Thymus (tissue), 11 donors: ENCODE measurements at regions not wholly inside any gene's neighbourhood (a gene's known extent, or its start where the extent isn't known, plus 50 kb on each side); places are given as distances from the start of the nearest gene placed in this dataset.

Source experiments
- DNase-seq, 9 donors: peaks; one replicate each; pipeline ENCODE4 v3.0.0-alpha.2; 2013; ENCODE audit warnings: low spot score in 9 of 9, low read depth in 6 of 9, missing footprints in 1 of 9
- H3K27ac ChIP-seq, 2 donors: one replicate each; pipeline ENCODE4 v1.5.1; 2013; ENCODE audit warnings: control low read depth in 1 of 2, low read depth in 1 of 2, low read length in 1 of 2, mild to moderate bottlenecking in 1 of 2, moderate library complexity in 1 of 2
- H3K27me3 ChIP-seq, 2 donors: one replicate each; pipeline ENCODE4 v1.5.1; 2013; ENCODE audit warnings: low read length in 1 of 2; ENCODE audit not compliant: control insufficient read depth in 2 of 2, insufficient read depth in 1 of 2
- H3K36me3 ChIP-seq, 2 donors: one replicate each; pipeline ENCODE4 v1.5.1; 2013; ENCODE audit warnings: low read length in 1 of 2, mild to moderate bottlenecking in 1 of 2, moderate library complexity in 1 of 2; ENCODE audit not compliant: control insufficient read depth in 2 of 2, insufficient read depth in 2 of 2
- H3K4me1 ChIP-seq, 2 donors: one replicate each; pipeline ENCODE4 v1.5.1; 2013; ENCODE audit warnings: low read length in 2 of 2; ENCODE audit not compliant: control insufficient read depth in 2 of 2, insufficient read depth in 2 of 2
- H3K4me3 ChIP-seq, 2 donors: one replicate each; pipeline ENCODE4 v1.5.1; 2013; ENCODE audit warnings: low read length in 2 of 2, control low read depth in 1 of 2, mild to moderate bottlenecking in 1 of 2
- H3K9me3 ChIP-seq, 2 donors: one replicate each; pipeline ENCODE4 v1.5.1; 2013; ENCODE audit warnings: low read length in 1 of 2, mild to moderate bottlenecking in 1 of 2; ENCODE audit not compliant: control insufficient read depth in 2 of 2, insufficient read depth in 1 of 2
- WGBS: extraction: QIAGEN DNeasy Blood & Tissue Kit; methylation state at CpG from one replicate; pipeline ENCODE4 v1.1.7; 2013; 5-methylcytosine and 5-hydroxymethylcytosine counted together
- donor health status: healthy.

DNA sequence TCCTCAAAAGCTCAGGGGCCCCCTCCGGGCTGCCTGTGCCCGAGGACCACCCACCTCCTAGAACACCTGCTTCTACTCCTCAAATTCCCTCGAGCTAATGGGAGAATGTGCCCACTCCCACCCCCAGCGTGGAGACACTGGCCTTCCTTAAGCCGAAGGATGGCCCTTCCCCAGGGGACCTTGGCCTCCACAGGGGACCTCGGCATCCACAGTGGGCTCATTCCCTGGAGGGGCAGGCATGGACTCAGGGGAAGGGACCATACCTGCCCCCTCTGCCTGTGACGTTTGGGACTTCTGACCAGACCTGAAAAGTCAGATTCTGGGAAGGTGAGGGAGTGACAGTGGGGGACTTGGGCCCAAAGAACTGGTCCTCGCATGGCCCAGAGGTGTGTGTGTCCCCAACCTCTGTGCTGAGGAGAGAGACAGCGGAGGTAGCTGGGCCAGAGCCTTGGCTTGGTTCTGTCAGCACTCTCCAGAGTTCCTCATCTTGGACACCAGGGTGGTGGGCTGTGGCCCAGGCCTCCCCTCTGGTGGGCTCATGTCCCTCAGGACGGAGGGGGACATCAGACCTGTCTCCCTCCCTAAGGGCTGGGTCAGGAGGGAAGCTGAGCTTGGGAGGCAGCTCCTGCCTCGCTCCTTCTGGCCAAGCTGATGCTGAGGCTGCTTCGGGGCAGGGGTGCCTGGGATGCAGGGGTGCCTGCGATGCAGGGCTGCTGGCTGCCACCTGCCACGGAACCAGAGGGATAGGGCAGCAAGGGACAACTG is 240.4 kb downstream of the HAUS1 start:
- peak overlapping the region in 1 of 2 donors; percentile 45 for H3K27ac ChIP-seq
- WGBS = 67% methylated on average over 14 of the region's 14 CpGs

DNA sequence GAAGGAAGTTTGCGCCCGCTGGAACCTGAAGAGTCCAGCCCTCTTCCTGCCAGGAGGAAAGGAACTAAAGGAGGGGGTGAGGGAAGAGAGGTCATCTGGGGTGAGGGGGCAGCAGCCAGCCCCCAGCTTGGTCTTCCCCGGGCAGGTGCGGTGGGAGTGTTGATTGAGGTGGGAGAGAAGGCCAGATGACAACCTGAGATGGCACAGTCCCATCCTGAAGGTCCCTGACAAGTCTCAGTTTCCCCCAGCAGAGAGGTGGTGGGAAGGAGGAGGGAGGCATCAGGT is 240.9 kb downstream of the HAUS1 start:
- WGBS = 97% methylated on average over 4 of the region's 4 CpGs
- Histone ChIP-seq H3K27ac (peak overlapping the region in 1 of 2 donors; percentile 26), H3K4me3 (no peak overlapping the region), H3K9me3 (no peaks in the 10 kb centered on the region), H3K4me1 (peaks cover 17 to 49% of the 10 kb centered on the region in 2 donors), H3K27me3 (no peaks in the 10 kb centered on the region), H3K36me3 (no peaks in the 10 kb centered on the region)
- no peak for DNase-seq

More for the DNA sequence above, 240.4 kb downstream of the HAUS1 start:
- H3K4me3 ChIP-seq = no peak overlapping the region
- no peaks in the 10 kb centered on the region for H3K9me3 ChIP-seq
- DNase-seq = no peak
- H3K4me1 ChIP-seq = peaks cover 17 to 51% of the 10 kb centered on the region in 2 donors
- H3K36me3 ChIP-seq = no peaks in the 10 kb centered on the region
- no peaks in the 10 kb centered on the region for H3K27me3 ChIP-seq

DNA sequence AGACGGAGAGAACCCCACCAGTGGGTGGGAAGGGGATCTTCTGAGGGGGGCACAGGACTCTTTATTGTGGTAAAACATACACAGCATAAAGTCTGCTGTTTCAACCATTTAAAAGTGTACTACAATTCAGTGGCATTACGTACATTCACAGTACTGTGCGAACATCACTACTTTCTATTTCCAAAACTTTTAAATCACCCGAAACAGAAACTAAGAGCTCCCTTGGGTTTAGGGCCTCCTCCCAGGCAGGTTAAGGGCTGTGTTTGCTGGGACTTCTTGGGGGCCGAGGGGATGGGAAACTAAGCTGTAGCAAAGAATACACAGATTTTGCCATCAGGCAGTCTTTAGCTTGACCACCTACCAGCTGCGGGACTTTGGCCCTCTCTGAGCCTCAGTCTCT is 242.0 kb downstream of the HAUS1 start:
- Histone ChIP-seq H3K27ac (peak overlapping the region in 1 of 2 donors; percentile 38), H3K27me3 (no peaks in the 10 kb centered on the region), H3K36me3 (no peaks in the 10 kb centered on the region), H3K4me1 (peaks cover 17 to 52% of the 10 kb centered on the region in 2 donors), H3K9me3 (no peaks in the 10 kb centered on the region), H3K4me3 (no peak overlapping the region)
- WGBS = 60% methylated on average over 6 of the region's 6 CpGs
- peak in 1 of 9 donors; percentile 51 for DNase-seq

DNA sequence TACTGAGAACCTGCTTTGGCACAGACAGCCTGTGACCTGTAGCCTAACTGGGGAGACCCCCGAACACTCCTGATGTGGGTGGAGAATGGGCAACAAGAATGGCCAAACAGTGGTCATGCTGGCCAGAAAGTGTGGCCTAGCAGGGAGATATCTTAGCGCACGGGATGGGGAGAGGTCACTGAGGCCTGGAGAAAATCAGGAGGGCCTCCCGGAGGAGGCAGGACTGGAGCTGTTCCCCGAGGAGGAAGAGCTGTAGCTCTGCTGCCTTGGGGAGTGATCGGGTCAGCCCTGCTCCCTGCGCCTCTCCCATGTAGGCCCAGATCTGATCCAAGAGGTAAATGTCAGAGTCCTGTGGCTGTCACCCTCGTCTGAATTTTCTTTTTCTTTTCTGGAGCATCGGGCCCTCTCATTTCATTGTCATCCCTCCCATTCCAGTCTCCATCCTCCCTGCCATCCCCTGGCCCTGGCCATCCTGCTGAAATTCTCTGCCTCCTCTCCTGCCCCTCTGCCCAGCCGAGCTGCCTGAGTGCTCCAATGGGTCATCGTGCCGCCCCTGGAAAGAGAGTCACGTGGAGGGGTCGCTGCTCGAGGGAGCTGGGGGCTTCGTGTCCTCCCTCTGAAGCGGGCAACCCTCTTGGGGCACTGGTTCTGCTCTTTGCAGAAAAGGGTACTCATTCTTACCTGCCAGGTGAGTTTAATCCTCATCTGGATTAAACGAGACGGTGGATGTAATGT is 242.9 kb downstream of the HAUS1 start:
- H3K9me3 ChIP-seq = no peaks in the 10 kb centered on the region
- H3K36me3 ChIP-seq = no peaks in the 10 kb centered on the region
- H3K27ac ChIP-seq = no peak overlapping the region
- WGBS = 98% methylated on average over 19 of the region's 19 CpGs
- no peak overlapping the region for H3K4me3 ChIP-seq
- no peak for DNase-seq
- H3K4me1 ChIP-seq = peaks cover 17 to 54% of the 10 kb centered on the region in 2 donors
- H3K27me3 ChIP-seq = no peaks in the 10 kb centered on the region

DNA sequence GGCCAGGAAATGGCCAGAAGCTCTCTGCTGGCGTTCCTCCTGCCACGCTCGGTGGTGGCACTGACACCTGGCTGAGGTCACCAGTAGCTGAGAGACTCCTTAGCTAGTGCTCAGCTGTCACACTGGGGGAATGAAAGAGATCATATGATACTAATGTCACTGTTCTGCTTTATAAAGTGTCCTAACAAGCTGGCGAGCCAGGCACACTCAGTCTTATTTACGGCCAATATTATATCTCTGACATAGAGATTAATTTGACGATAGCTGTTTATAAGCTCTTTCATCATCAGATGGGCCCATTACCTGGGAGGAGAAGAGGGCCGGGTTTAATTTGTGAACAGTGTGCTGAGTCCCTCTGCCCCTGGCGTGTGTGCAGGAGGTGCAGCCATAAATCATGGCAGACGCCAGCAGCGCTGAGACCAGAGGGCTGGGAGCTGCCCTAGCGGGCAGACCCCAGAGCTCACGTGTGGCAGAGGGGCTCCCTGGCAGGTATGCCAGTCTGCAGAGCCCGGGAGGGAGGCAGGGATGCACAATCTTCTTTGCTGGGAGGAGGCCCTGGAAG is 246.5 kb downstream of the HAUS1 start:
- Histone ChIP-seq H3K9me3 (no peaks in the 10 kb centered on the region), H3K36me3 (no peaks in the 10 kb centered on the region), H3K4me1 (peaks cover 7 to 27% of the 10 kb centered on the region in 2 donors), H3K27ac (no peak overlapping the region), H3K27me3 (no peaks in the 10 kb centered on the region), H3K4me3 (no peak overlapping the region)
- DNase-seq = no peak
- WGBS = 87% methylated on average over 13 of the region's 13 CpGs

DNA sequence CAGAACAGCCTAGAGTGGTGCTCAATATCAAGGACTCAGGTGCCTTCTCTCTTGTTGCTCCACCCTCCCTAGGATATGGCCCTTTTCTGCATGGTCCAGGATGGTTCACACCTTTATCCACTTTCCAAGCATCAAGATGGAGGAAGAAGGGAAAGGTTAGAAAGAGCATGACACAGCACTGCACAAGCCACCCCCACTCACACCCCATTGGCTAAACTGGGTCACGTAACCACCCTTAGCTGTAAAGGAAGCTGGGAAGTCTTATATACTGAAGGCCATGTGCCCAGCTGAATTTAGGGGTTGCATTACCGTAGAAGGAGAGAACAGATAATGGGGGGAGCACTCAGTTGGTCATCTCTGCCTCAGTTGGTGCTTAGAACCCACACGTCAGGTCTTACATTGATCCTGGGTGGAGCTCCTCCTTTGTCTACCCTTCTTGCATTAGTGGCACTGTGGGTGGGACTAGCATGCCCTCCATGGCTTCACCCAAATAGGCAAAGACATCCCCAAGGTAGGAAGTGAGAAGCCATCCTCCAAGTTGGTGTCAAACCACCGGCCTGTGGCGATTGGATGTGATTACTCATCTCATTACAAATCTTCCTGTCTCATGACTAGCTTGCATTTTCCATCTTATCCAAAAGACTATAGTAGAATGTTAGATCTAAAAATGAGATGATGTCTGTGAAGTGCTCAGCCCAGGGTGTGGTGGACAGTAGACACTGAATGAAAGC is 248.5 kb downstream of the HAUS1 start:
- H3K27me3 ChIP-seq = no peaks in the 10 kb centered on the region
- no peak for DNase-seq
- H3K4me1 ChIP-seq = peaks cover 0 to 13% of the 10 kb centered on the region in 2 donors
- H3K4me3 ChIP-seq = no peak overlapping the region
- 98% methylated on average over 5 of the region's 5 CpGs for WGBS
- no peaks in the 10 kb centered on the region for H3K9me3 ChIP-seq
- H3K27ac ChIP-seq = no peak overlapping the region
- no peaks in the 10 kb centered on the region for H3K36me3 ChIP-seq

DNA sequence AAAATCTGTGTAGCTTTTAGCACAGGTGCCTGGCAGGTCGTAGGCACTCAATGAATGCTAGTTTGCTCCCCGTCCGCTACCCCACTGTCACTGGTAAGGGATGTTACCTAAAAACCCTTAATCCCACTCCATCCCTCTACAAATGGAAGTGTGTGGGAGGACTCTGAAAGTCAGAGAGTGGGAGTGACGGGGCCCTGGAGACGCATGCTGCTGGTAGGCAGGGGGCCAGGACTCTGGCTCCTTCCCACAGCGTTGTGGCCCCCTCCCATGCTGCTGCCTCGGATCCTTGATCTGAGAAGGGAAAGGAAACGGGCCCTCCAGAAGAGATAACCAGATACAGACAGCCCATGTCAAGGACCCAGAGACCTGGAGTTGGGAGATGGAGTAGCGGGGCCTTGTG is 249.3 kb downstream of the HAUS1 start:
- WGBS = 98% methylated on average over 9 of the region's 9 CpGs
- peaks cover 0 to 13% of the 10 kb centered on the region in 2 donors for H3K4me1 ChIP-seq
- H3K9me3 ChIP-seq = peaks cover 0 to under 1% of the 10 kb centered on the region in 2 donors
- no peak overlapping the region for H3K4me3 ChIP-seq
- DNase-seq = no peak
- H3K36me3 ChIP-seq = no peaks in the 10 kb centered on the region
- H3K27ac ChIP-seq = no peak overlapping the region
- no peaks in the 10 kb centered on the region for H3K27me3 ChIP-seq

DNA sequence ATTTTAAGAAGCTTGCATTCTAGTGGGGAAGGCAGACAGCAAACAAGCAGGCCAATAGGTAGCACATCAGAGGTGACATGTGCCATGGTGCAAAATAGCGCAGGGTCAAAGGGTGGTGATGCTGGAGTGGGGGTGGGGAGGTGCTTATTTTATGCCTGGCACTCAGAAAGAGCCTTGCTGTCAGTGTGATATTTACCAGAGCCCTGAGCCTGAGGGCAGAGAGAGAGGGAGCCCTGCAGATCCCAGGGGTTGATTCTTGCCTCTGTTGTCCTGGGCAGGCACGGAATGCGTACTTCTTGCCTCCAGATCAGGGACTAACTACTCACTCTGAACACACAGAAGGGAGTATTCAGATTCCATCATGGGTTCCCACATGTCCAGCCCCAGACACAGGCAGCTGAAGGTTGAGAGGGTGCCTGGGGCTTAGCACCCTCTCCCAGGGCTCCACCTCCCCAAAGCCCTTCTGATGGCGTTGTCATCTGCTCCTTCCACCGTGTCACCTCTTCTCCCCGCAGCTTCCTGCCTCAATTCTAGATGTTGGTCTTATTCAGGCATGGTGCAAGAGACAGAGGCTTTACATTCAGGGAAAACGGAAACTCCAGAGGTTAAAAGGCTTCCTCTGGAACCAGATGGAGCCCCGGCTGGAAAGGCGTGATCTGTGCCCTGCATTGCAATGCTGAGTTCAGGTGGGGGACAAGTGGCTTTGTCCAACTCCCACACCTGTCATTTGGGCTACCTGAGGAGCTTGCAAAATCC is 252.3 kb downstream of the HAUS1 start:
- H3K4me1 ChIP-seq = no peaks in the 10 kb centered on the region
- no peaks in the 10 kb centered on the region for H3K36me3 ChIP-seq
- H3K27me3 ChIP-seq = no peaks in the 10 kb centered on the region
- 86% methylated on average over 9 of the region's 9 CpGs for WGBS
- no peak for DNase-seq
- peaks cover 0 to 11% of the 10 kb centered on the region in 2 donors for H3K9me3 ChIP-seq
- no peak overlapping the region for H3K4me3 ChIP-seq
- H3K27ac ChIP-seq = no peak overlapping the region
